ENCODE measurements at regions not wholly inside any gene's neighbourhood (a gene's known extent, or its start where the extent isn't known, plus 50 kb on each side); places are given as distances from the start of the nearest gene placed in this dataset.
A peak's percentile ranks its signal among the peaks of the same experiment; 100 is the strongest.

DNA sequence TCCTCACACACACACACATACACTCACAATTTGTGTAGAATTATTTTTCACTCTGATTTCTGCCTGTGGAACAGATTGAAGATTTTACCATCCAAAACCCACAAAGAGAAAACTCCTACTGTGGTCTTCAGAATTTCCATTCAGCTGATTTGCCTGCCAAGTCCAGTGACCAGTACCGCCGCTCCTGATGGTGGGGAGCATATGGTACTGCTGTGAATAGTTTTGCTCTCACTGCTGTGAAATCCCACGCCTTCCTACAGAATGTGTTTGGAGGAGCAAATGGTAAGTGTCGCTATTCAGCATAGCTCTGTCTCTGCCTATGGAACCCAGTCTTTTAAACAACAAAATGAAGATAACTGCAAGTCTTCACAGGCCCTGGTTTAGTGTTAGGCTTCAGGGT lies 629.5 kb downstream of the LMO4 start:
- H3K4me3 ChIP-seq (ENCODE audit: low read length in 3 of 3) = no peak overlapping the region
- DNase-seq = no peak
- H3K4me1 ChIP-seq (ENCODE audit: control insufficient read depth in 2 of 3, insufficient read depth in 2 of 3, low read depth in 1 of 3, low read length in 3 of 3) = no peaks in the 10 kb centered on the region
- H3K27me3 ChIP-seq (ENCODE audit: control insufficient read depth, insufficient read depth, low read length) = no peaks in the 10 kb centered on the region
- intact Hi-C loops (cut with DNase I) = no loop called here
- H3K27ac ChIP-seq (ENCODE audit: low read depth in 2 of 2, low read length in 2 of 2) = no peak overlapping the region
- FAIRE-seq = no peak
- H3K36me3 ChIP-seq (ENCODE audit: control insufficient read depth in 2 of 3, insufficient read depth in 3 of 3, low read length in 3 of 3) = no peaks in the 10 kb centered on the region
- H3K9ac ChIP-seq (ENCODE audit: low read length in 3 of 3) = no peak overlapping the region
- TF ChIP-seq, protein P1, sequence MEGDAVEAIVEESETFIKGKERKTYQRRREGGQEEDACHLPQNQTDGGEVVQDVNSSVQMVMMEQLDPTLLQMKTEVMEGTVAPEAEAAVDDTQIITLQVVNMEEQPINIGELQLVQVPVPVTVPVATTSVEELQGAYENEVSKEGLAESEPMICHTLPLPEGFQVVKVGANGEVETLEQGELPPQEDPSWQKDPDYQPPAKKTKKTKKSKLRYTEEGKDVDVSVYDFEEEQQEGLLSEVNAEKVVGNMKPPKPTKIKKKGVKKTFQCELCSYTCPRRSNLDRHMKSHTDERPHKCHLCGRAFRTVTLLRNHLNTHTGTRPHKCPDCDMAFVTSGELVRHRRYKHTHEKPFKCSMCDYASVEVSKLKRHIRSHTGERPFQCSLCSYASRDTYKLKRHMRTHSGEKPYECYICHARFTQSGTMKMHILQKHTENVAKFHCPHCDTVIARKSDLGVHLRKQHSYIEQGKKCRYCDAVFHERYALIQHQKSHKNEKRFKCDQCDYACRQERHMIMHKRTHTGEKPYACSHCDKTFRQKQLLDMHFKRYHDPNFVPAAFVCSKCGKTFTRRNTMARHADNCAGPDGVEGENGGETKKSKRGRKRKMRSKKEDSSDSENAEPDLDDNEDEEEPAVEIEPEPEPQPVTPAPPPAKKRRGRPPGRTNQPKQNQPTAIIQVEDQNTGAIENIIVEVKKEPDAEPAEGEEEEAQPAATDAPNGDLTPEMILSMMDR (IDR thresholded peaks at IDR 0.05; ENCODE audit: borderline replicate concordance, extremely low read depth, insufficient read depth) = no peak
- no peaks in the 10 kb centered on the region for H3K9me3 ChIP-seq (ENCODE audit: control insufficient read depth in 2 of 3, insufficient read depth in 1 of 3, low read length in 3 of 3)

DNA sequence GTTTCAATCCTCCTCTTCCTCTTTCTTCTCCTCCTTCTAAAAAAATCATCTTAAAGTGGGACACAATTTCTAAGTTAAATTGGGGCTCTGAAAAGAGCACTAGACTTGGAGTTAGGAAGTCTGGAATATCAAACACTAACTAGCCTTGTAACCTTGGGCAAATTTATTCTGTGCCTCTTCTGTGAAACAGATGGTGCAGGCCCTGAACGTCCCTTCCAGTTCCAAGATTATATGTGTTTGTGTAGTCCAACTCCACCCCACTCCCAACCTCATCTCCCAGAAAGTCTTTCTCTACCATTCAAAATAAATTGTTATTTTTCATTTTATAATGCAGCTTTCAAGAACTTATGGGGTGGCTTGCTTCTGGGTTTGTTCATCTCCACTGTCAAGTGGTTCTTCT lies 630.0 kb downstream of the LMO4 start:
- Histone ChIP-seq H3K27me3 (ENCODE audit: control insufficient read depth, insufficient read depth, low read length) (no peaks in the 10 kb centered on the region), H3K4me1 (ENCODE audit: control insufficient read depth in 2 of 3, insufficient read depth in 2 of 3, low read depth in 1 of 3, low read length in 3 of 3) (no peaks in the 10 kb centered on the region), H3K4me3 (ENCODE audit: low read length in 3 of 3) (no peak overlapping the region), H3K9me3 (ENCODE audit: control insufficient read depth in 2 of 3, insufficient read depth in 1 of 3, low read length in 3 of 3) (no peaks in the 10 kb centered on the region), H3K36me3 (ENCODE audit: control insufficient read depth in 2 of 3, insufficient read depth in 3 of 3, low read length in 3 of 3) (no peaks in the 10 kb centered on the region), H3K27ac (ENCODE audit: low read depth in 2 of 2, low read length in 2 of 2) (no peak overlapping the region), H3K9ac (ENCODE audit: low read length in 3 of 3) (no peak overlapping the region)
- FAIRE-seq = no peak
- intact Hi-C loops (cut with DNase I) = no loop called here
- TF ChIP-seq, protein P1 (IDR thresholded peaks at IDR 0.05; ENCODE audit: borderline replicate concordance, extremely low read depth, insufficient read depth) = no peak
- no peak for DNase-seq

DNA sequence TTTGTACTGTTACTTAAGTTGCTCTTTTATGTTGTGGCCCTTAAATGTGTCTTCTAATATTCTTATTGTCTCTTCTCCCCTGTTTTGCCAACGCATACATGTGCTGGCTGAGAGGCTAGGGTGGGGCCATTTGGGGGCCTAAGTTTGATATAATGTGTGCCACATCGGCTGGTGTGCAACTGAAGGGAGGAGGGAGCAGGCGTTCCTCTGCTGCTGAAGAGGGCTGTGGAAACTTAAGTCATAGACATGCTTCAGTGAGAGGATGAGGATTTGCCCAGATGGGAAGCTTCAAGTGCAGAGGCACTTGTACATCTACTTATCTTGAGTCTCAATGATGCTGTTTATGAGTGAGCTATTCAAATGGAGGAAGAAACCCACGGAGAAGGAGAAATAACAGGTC lies 630.6 kb downstream of the LMO4 start:
- no peak overlapping the region for H3K9ac ChIP-seq (ENCODE audit: low read length in 3 of 3)
- no peaks in the 10 kb centered on the region for H3K27me3 ChIP-seq (ENCODE audit: control insufficient read depth, insufficient read depth, low read length)
- TF ChIP-seq, protein P1 (IDR thresholded peaks at IDR 0.05; ENCODE audit: borderline replicate concordance, extremely low read depth, insufficient read depth) = no peak
- H3K27ac ChIP-seq (ENCODE audit: low read depth in 2 of 2, low read length in 2 of 2) = no peak overlapping the region
- H3K4me1 ChIP-seq (ENCODE audit: control insufficient read depth in 2 of 3, insufficient read depth in 2 of 3, low read depth in 1 of 3, low read length in 3 of 3) = no peaks in the 10 kb centered on the region
- H3K9me3 ChIP-seq (ENCODE audit: control insufficient read depth in 2 of 3, insufficient read depth in 1 of 3, low read length in 3 of 3) = no peaks in the 10 kb centered on the region
- FAIRE-seq (no peak), DNase-seq (peak in 1 of 5 donors; percentile 25)
- no peak overlapping the region for H3K4me3 ChIP-seq (ENCODE audit: low read length in 3 of 3)
- intact Hi-C loops (cut with DNase I) = no loop called here
- no peaks in the 10 kb centered on the region for H3K36me3 ChIP-seq (ENCODE audit: control insufficient read depth in 2 of 3, insufficient read depth in 3 of 3, low read length in 3 of 3)

DNA sequence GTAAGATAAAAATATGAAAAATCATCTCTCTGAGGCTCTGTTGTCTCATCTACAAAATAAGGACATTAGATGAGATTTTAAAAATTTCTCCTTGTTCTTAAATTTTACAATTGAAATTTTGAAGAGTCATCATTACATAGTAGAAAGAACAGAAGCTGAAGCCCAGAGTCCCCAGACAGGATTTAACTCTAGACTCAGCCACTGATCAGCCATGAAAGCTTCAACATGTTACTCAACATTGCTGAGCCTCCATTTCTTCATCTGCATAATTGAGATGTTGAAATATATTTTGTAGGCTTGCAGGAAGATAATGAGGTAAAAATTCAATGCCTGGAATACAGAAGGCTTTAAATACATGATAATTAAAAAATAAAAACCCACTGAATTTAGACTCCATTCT lies 633.3 kb downstream of the LMO4 start:
- TF ChIP-seq, protein P1 (IDR thresholded peaks at IDR 0.05; ENCODE audit: borderline replicate concordance, extremely low read depth, insufficient read depth) = no peak
- H3K36me3 ChIP-seq (ENCODE audit: control insufficient read depth in 2 of 3, insufficient read depth in 3 of 3, low read length in 3 of 3) = no peaks in the 10 kb centered on the region
- intact Hi-C loops (cut with DNase I) = no loop called here
- no peaks in the 10 kb centered on the region for H3K27me3 ChIP-seq (ENCODE audit: control insufficient read depth, insufficient read depth, low read length)
- H3K4me1 ChIP-seq (ENCODE audit: control insufficient read depth in 2 of 3, insufficient read depth in 2 of 3, low read depth in 1 of 3, low read length in 3 of 3) = no peaks in the 10 kb centered on the region
- no peak for DNase-seq
- FAIRE-seq = no peak
- H3K9ac ChIP-seq (ENCODE audit: low read length in 3 of 3) = no peak overlapping the region
- no peak overlapping the region for H3K27ac ChIP-seq (ENCODE audit: low read depth in 2 of 2, low read length in 2 of 2)
- no peak overlapping the region for H3K4me3 ChIP-seq (ENCODE audit: low read length in 3 of 3)
- no peaks in the 10 kb centered on the region for H3K9me3 ChIP-seq (ENCODE audit: control insufficient read depth in 2 of 3, insufficient read depth in 1 of 3, low read length in 3 of 3)
